GM18526 (cell line): ENCODE measurements at regions not wholly inside any gene's neighbourhood (a gene's known extent, or its start where the extent isn't known, plus 50 kb on each side); places are given as distances from the start of the nearest gene placed in this dataset.

Source experiments
- POLR2A ChIP-seq: IDR thresholded peaks from 3 replicates; pipeline ENCODE4 v1.6.1; 2011; ENCODE audit not compliant: insufficient read length; ENCODE audit errors: extremely low read depth

- TF ChIP-seq POLR2A: no peak
Observed at GRCh38 chr22:48306785-48307510, 1520.7 kb downstream of the BRD1 start.

- TF ChIP-seq POLR2A: no peak
Observed at GRCh38 chr22:48306284-48306683, 1521.4 kb downstream of the BRD1 start.

- no peak for TF ChIP-seq POLR2A
Observed at GRCh38 chr22:48305726-48306235, 1521.9 kb downstream of the BRD1 start.

DNA sequence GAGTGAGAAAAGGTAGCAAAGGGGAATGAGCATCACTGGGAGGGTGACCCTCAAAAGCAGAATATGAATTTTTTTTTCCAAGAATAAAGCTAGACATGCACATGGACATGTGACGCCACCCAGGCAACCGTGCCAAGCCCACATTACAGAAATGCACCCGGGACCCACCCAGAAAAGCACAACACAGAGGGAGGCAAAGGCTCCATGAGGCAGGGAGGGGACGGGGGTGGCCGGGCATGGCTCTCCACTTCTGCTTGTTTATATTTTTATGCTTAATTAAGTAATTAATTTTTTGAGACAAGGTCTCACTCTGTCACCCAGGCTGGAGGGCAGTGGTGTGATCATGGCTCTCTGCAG is 1524.3 kb downstream of the BRD1 start:
- TF ChIP-seq POLR2A: no peak

- no peak for TF ChIP-seq POLR2A
Observed at GRCh38 chr22:48302657-48303368, 1524.9 kb downstream of the BRD1 start.

GRCh38 chr22:48301908-48302307 is 1525.8 kb downstream of the BRD1 start:
- no peak for TF ChIP-seq POLR2A

DNA sequence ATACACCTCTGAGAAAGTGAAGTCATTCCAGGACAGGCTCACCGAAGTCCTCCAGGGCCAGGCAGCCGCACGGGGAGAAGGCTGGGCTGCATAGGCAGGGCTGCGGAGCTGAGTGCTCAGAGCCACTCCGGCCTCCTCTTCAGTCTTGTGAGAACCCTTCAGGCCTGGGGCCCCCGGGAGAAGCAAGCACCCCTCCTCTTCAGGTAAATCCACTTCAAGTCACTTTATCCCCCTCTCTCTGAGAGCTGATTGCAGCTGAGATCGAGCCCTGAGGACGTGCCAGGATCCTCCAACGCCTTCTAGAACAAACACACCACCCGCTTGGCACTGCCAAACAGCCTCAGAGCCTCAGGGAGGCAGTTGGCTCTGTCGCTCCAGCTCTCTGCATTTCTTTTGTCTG is 1526.3 kb downstream of the BRD1 start:
- TF ChIP-seq POLR2A: no peak

GRCh38 chr22:48300877-48301276 is 1526.8 kb downstream of the BRD1 start:
- TF ChIP-seq POLR2A: no peak

DNA sequence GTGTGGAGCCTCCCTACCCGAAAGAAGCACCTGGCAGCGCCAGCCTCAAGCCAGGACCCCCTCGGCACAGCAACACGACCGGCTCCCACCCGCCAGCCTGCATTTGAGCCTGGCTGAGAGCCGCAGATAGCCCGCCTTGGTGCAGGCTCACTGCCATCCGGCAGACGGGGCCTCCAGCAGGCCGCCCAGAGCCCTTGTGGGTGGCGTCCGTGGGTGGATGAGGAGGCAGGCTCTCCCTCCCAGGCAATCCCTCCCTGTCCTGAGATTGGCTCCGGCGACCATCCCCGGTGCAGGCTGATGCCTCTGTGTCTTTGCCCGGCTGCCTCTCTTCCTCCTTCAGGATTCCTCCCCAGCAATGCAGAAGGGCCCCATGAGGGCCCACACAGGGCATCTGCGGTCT is 1527.9 kb downstream of the BRD1 start:
- no peak for TF ChIP-seq POLR2A

GRCh38 chr22:48299124-48299523 is 1528.5 kb downstream of the BRD1 start:
- no peak for TF ChIP-seq POLR2A

- no peak for TF ChIP-seq POLR2A
Observed at GRCh38 chr22:48297296-48297695, 1530.4 kb downstream of the BRD1 start.

DNA sequence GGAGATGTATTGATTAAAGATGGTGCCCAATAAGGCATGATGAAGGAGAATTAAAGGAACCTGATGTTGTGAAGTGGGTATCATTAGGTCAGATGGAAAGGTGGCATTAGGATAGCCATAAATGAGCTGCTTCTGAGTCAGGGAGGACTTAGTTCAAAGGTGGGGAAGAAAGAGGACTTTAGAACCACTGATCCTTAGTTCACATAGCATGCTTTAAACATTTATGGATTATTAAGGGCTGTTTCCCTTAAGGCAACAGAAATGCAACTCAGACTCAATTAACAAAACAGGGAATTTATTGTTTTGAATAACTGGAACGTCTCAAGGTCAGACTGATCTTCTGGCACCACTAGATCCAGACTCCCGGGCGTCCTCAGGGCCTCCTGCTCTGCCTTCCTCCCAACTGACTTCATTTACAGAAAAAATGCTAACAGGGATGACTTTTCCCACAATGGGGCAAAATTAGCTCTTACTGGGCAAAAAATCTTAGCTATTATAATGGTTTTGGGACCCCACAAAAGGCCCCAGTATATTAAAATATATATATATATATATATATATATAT is 1526.0 kb downstream of the TBC1D22A start:
- TF ChIP-seq POLR2A: no peak

DNA sequence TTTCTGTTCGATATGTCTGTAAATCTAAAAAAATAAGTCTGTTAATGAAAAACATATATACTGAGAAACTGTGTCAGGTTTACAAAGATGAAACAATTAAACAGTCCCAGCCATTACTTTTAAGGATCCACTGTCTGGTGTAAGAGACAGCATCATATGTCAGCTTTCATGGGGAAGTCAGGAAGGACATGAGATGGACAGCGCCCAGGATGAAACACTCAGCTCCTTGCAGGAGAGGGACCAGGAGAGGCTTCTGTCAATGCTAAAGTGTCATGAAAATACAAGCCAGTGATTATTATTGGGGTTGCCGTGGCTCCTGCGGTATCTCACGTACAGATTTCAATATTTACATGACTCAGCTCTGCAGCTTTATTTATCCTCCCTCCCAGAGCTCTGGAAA is 1524.6 kb downstream of the TBC1D22A start:
- no peak for TF ChIP-seq POLR2A

DNA sequence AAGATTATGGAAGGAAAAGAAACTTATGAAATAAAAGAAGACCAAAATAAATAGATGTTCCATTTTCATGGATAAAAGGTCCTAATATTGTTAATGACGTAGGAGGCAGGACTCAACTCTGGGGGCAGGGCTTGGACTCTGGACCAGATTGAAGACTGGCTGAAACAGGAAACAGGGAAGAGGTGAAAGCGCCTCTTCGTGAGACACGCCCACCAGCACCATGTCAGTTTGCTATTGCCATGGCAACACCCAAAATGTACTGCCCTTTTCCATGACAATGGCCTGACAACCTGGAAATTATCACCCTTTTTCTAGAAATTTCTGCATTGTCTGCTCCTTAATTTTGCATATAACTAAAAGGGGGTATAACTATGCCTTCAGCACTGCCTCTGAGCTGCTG is 1522.2 kb downstream of the TBC1D22A start:
- no peak for TF ChIP-seq POLR2A

DNA sequence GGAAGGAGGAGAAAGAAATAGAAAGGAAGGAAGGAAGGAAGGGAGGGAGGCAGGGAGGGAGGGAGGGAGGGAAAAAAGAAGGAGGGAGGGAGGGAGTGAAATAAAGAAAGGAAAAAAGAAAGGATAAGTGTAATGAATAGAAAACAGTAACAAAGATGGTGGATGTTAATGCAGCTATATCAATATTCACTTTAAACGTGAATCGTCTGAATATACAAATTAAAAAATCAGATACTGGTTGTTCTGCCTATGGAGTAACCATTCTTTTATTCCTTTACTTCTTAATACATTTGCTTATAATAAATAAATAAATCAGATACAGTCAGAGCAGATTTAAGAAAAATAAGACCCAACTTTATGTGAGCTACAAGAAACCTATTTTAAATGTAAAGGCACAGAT is 1520.4 kb downstream of the TBC1D22A start:
- no peak for TF ChIP-seq POLR2A

DNA sequence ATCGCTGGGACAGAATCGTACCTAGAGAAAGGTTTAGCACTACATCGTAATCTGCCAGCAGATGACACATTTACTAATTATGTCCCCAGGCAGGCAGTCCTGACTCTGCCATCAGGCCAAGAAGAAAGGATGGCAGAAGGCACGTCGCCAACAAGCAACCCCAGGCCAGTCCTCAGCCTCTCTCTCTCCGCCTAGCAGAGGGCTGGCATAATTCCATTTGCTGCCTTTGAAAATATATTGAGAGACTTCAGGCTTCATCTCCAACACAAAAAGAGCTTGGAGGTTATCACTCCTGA is 1517.0 kb downstream of the TBC1D22A start:
- TF ChIP-seq POLR2A: no peak

- no peak for TF ChIP-seq POLR2A
Observed at GRCh38 chr22:48278620-48279460, 1516.4 kb downstream of the TBC1D22A start.
